HepG2 (cell line): ENCODE measurements at regions not wholly inside any gene's neighbourhood (a gene's known extent, or its start where the extent isn't known, plus 50 kb on each side); places are given as distances from the start of the nearest gene placed in this dataset.

Source experiments
- ATAC-seq: fragments of 200-7000 bp; cut with Tn5 transposase; 3 replicates; pipeline ENCODE4 v1.9.1; 2020; ENCODE audit warnings: mild to moderate bottlenecking, moderate library complexity
- BruUV-seq: library from RNA; stranded (reverse); fragments of 400-500 nt; replicated peaks from 2 replicates; lab custom pipeline; 2021; lab: Mats Ljungman, UMichigan
- CTCF ChIA-PET: fragments of 300-600 bp; formaldehyde crosslinking; extraction: SDS; loops from one replicate; lab custom pipeline; 2021; ENCODE audit warnings: low total read pairs, inconsistent platforms, low intra/inter-chr PET ratio; lab: Yijun Ruan, JAX
- POLR2A ChIA-PET: fragments of 350-600 bp; sonication (Branson Sonifier 250); formaldehyde crosslinking; loops from one replicate; lab custom pipeline; 2020; ENCODE audit warnings: antibody characterized with exemption, inconsistent platforms; lab: Yijun Ruan, JAX
- DNase-seq: peaks from one replicate; pipeline ENCODE4 v3.0.0-alpha.2; 2015; ENCODE audit warnings: low spot score
- FAIRE-seq: peaks from 3 replicates; lab custom pipeline; 2011; peaks lifted over from hg19 to GRCh38; lab: Jason Lieb, UNC
- H2AFZ ChIP-seq: one replicate; pipeline ENCODE4 v1.6.1; 2011; ENCODE audit warnings: low read length, inconsistent platforms
- H3K27ac ChIP-seq: fragments of 300-600 bp; 3 replicates; pipeline ENCODE4 v1.8.0; 2011; ENCODE audit warnings: mixed run types, mild to moderate bottlenecking, mixed read lengths, low read length, inconsistent platforms; ENCODE audit not compliant: insufficient read depth; ENCODE audit errors: extremely low read length
- H3K27me3 ChIP-seq, 2 experiments: fragments of 200-600 bp in 1 of 2; 2 replicates in 1 of 2; 3 replicates in 1 of 2; pipeline versions ENCODE4 v1.6.0 to v1.8.0; 2011; ENCODE audit warnings: low read length in 2 of 2, mild to moderate bottlenecking in 2 of 2, moderate library complexity in 2 of 2, inconsistent platforms in 1 of 2; ENCODE audit not compliant: insufficient read depth in 2 of 2, control insufficient read depth in 1 of 2
- H3K36me3 ChIP-seq, 2 experiments: fragments of 200-600 bp in 1 of 2; replicated peaks in 1 of 2; 2 replicates in 1 of 2; 3 replicates in 1 of 2; pipeline versions ENCODE4 v1.5.1 to v1.8.0; 2011; ENCODE audit warnings: low read length in 2 of 2, inconsistent platforms in 1 of 2; ENCODE audit not compliant: insufficient read depth in 2 of 2, control insufficient read depth in 1 of 2
- H3K4me1 ChIP-seq: 2 replicates; pipeline ENCODE4 v1.5.1; 2012; ENCODE audit warnings: low read length, inconsistent platforms; ENCODE audit not compliant: insufficient read depth
- H3K4me2 ChIP-seq: 2 replicates; pipeline ENCODE4 v1.6.0; 2011; ENCODE audit warnings: low read depth, low read length, inconsistent platforms
- H3K4me3 ChIP-seq, 3 experiments: fragments of 200-600 bp in 1 of 3; sonication (generic), shearing (Covaris generic) in 1 of 3; replicated peaks in 1 of 3; 2 replicates each; pipeline ENCODE4 v1.5.1; 2011 to 2016; ENCODE audit warnings: low read length in 3 of 3, inconsistent platforms in 2 of 3, low read depth in 2 of 3, mild to moderate bottlenecking in 2 of 3, control low read depth in 1 of 3, mixed read lengths in 1 of 3; ENCODE audit not compliant: insufficient read depth in 1 of 3
- H3K79me2 ChIP-seq: one replicate; pipeline ENCODE4 v1.6.1; 2011; ENCODE audit warnings: low read length, inconsistent platforms; ENCODE audit not compliant: insufficient read depth
- H3K9ac ChIP-seq: 2 replicates; pipeline ENCODE4 v1.6.0; 2011; ENCODE audit warnings: mild to moderate bottlenecking, low read depth, low read length, inconsistent platforms; ENCODE audit not compliant: insufficient read depth
- H3K9me3 ChIP-seq: 2 replicates; pipeline ENCODE4 v1.5.1; 2012; ENCODE audit warnings: mild to moderate bottlenecking, low read length
- H4K20me1 ChIP-seq: 2 replicates; pipeline ENCODE4 v1.6.0; 2011; ENCODE audit warnings: inconsistent platforms, mild to moderate bottlenecking, low read length, moderate library complexity; ENCODE audit not compliant: insufficient read depth
- ATM ChIP-seq: fragments of 450-650 bp; IDR thresholded peaks from 2 replicates; pipeline ENCODE4 v1.7.1; 2017; ENCODE audit warnings: mild to moderate bottlenecking, borderline replicate concordance
- CENPX ChIP-seq: sonication (generic); formaldehyde crosslinking; IDR thresholded peaks from 2 replicates; pipeline ENCODE4 v1.9.0; 2021; ENCODE audit warnings: mild to moderate bottlenecking, missing genetic modification reagents, moderate library complexity
- ISX ChIP-seq: sonication (generic); formaldehyde crosslinking; conservative IDR thresholded peaks from 2 replicates; pipeline ENCODE4 v1.5.0; 2020; ENCODE audit warnings: missing genetic modification reagents
- MEF2D ChIP-seq: sonication (generic); formaldehyde crosslinking; IDR thresholded peaks from 2 replicates; pipeline ENCODE4 v1.5.1; 2020; ENCODE audit warnings: mild to moderate bottlenecking, missing genetic modification reagents
- PCBP1 ChIP-seq: fragments of 200-400 bp; formaldehyde crosslinking; IDR thresholded peaks from 2 replicates; pipeline ENCODE4 v1.6.1; 2017; ENCODE audit warnings: mild to moderate bottlenecking, low read depth, low read length, borderline replicate concordance
- TEAD3 ChIP-seq: optimal IDR thresholded peaks from 2 replicates; pipeline ENCODE3; 2016; ENCODE audit warnings: borderline replicate concordance
- ZFP37 ChIP-seq: sonication (generic); formaldehyde crosslinking; IDR thresholded peaks from 2 replicates; pipeline ENCODE4 v1.4.0; 2020; ENCODE audit warnings: missing genetic modification reagents, borderline replicate concordance
- ZNF138 ChIP-seq: sonication (generic); formaldehyde crosslinking; IDR thresholded peaks from 2 replicates; pipeline ENCODE4 v1.5.0; 2020; ENCODE audit warnings: mild to moderate bottlenecking, low read depth, missing genetic modification reagents
- ZNF24 ChIP-seq: fragments of 450-650 bp; IDR thresholded peaks from 2 replicates; pipeline ENCODE4 v1.6.1; 2017; ENCODE audit warnings: antibody characterized with exemption, mild to moderate bottlenecking
- ZNF605 ChIP-seq: sonication (generic); formaldehyde crosslinking; IDR thresholded peaks from 2 replicates; pipeline ENCODE4 v1.8.0; 2022; ENCODE audit warnings: mild to moderate bottlenecking, missing genetic modification reagents
- ZNF629 ChIP-seq: sonication (generic); formaldehyde crosslinking; conservative IDR thresholded peaks from 2 replicates; pipeline ENCODE4 v1.5.0; 2020; ENCODE audit warnings: missing genetic modification reagents
- ZNF761 ChIP-seq: sonication (generic); formaldehyde crosslinking; conservative IDR thresholded peaks from 2 replicates; pipeline ENCODE4 v1.4.0; 2020; ENCODE audit warnings: mild to moderate bottlenecking, missing genetic modification reagents
- ZNF792 ChIP-seq: IDR thresholded peaks from 2 replicates; pipeline ENCODE4 v1.6.1; 2016
- WGBS: methylation state at CpG from one replicate; pipeline ENCODE4 v1.1.6; 2017; ENCODE audit warnings: low lambda C conversion rate; 5-methylcytosine and 5-hydroxymethylcytosine counted together
- in situ Hi-C: cut with HindIII; loops from 2 replicates; pipeline ENCODE4 v1.10.0; 2017; ENCODE audit warnings: low pct_unique_long_range_greater_than_20kb; ENCODE audit not compliant: extremely low pct_ligation_motif_present
- intact Hi-C: fragments of 100-400 bp; cut with micrococcal nuclease; formaldehyde crosslinking; loops from one replicate; pipeline ENCODE4 v1.10.0; 2022; ENCODE audit not compliant: unreplicated experiment
- TF ChIP-seq, protein P1 (sequence below): sonication (generic); formaldehyde crosslinking; IDR thresholded peaks from 2 replicates; pipeline ENCODE4 v1.4.0; 2020; ENCODE audit warnings: missing genetic modification reagents, mild to moderate bottlenecking, borderline replicate concordance

DNA sequence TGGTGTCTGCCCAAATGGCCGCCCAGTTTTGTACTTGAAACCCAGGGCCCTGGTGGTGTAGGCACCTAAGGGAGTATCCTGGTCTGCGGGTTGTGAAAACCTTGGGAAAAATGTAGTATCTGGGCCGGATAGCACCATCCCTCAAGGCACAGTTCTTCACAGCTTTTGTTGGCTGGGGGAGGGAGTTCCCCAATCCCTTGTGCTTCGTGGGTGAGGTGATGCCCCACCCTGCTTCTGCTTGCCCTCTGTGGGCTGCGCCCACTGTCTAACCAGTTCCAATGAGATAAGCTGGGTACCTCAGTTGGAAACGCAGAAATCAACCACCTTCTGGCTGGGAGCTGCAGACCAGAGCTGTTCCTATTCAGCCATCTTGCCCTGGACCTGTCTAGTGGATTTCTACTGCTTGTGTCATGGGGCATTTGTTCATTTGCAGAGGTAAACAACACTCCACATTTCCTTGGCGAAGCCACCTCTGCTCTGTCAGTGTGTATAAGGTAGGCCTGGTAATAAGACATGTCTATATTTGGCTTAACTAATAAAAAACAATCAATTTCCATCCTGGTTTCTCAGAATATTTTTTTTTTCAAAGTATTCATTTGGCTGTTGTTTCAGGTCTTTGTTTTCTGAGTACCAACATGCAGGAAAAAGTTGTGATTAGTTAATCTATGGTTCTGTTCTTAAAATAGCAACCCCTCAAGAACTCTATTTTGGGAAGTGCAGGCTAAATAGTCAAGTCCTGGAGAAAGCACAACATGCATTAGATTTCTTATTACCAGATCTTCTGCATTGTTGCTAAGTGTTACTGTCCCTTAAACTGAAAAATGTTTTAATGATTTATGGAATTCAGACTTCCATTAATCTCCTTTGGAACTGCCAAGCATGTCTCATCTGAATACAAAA lies 304.3 kb downstream of the ZIC1 start (continued):
- TF ChIP-seq ZNF24 (no peak), ZFP37 (CRISPR knock-in tag) (no peak)

DNA sequence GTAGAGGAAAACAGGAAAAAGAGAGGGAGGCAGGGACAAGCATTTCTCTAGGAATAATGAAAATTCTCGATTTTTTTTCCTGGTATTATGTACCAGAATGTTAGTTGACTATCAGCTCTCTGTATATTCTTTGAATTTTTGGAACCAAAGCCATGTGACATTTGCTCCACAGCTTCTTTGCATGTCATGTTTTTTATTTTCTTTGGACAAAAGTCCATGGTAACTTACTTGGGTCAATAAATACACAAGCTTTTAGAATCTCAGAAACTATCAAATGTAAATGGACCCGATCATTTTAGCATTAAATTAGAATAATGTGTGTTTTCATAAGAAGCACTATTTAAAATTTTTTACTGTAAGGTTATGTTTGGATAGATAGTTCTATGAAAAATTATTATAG lies 320.5 kb downstream of the ZIC1 start:
- FAIRE-seq (no peak), DNase-seq (no peak), ATAC-seq (no peak)
- no peaks in the 10 kb centered on the region for H3K9me3 ChIP-seq
- no peaks in the 10 kb centered on the region for H3K27me3 ChIP-seq
- no peaks in the 10 kb centered on the region for H3K4me1 ChIP-seq
- no peak overlapping the region for H3K4me2 ChIP-seq
- intact Hi-C loops (no loop called here), in situ Hi-C loops (no loop called here)
- POLR2A ChIA-PET = no interaction called here
- no peak overlapping the region for H3K27ac ChIP-seq
- CTCF ChIA-PET = no interaction called here
- H2AFZ ChIP-seq = no peak overlapping the region
- BruUV-seq = no TSS peak
- no peaks in the 10 kb centered on the region for H3K36me3 ChIP-seq
- no peaks in the 10 kb centered on the region for H3K79me2 ChIP-seq
- TF ChIP-seq, protein P1, sequence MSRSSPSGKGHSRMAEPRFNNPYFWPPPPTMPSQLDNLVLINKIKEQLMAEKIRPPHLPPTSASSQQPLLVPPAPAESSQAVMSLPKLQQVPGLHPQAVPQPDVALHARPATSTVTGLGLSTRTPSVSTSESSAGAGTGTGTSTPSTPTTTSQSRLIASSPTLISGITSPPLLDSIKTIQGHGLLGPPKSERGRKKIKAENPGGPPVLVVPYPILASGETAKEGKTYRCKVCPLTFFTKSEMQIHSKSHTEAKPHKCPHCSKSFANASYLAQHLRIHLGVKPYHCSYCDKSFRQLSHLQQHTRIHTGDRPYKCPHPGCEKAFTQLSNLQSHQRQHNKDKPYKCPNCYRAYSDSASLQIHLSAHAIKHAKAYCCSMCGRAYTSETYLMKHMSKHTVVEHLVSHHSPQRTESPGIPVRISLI = no peak
- TF ChIP-seq PCBP1 (no peak), ZNF138 (no peak), ZNF605 (no peak), TEAD3 (CRISPR knock-in tag) (no peak), ZNF761 (CRISPR knock-in tag) (no peak), ATM (no peak), ZNF792 (CRISPR knock-in tag) (no peak), MEF2D (no peak), CENPX (no peak), ISX (CRISPR knock-in tag) (no peak), ZNF629 (CRISPR knock-in tag) (no peak)
- 4% methylated on average over 2 of the region's 2 CpGs for WGBS
- no peak overlapping the region for H3K9ac ChIP-seq
- no peak overlapping the region for H3K4me3 ChIP-seq
- no peaks in the 10 kb centered on the region for H4K20me1 ChIP-seq
